ENCODE measurements at regions not wholly inside any gene's neighbourhood (a gene's known extent, or its start where the extent isn't known, plus 50 kb on each side); places are given as distances from the start of the nearest gene placed in this dataset.

GRCh38 chr12:89081719-89082369, 270.5 kb downstream of the DUSP6 start:
- Mint-ChIP-seq H3K36me3 (ENCODE audit: low read depth) (no peaks in the 10 kb centered on the region), H3K27ac (peak overlapping the region; percentile 37), H3K27me3 (ENCODE audit: insufficient read depth) (no peaks in the 10 kb centered on the region), H3K4me3 (no peak overlapping the region), H3K4me1 (peaks cover 35% of the 10 kb centered on the region), H3K9me3 (no peaks in the 10 kb centered on the region)
- Histone ChIP-seq H3K36me3 (ENCODE audit: control insufficient read depth, insufficient read depth, low read length) (no peaks in the 10 kb centered on the region), H3K4me1 (ENCODE audit: control insufficient read depth, insufficient read depth, low read length) (peaks cover 7% of the 10 kb centered on the region), H3K27ac (ENCODE audit: low read depth, low read length) (no peak overlapping the region), H3K9ac (ENCODE audit: extremely low read depth, low read length, poor library complexity, severe bottlenecking) (no peak overlapping the region), H3K9me3 (ENCODE audit: control insufficient read depth, low read length) (peaks cover 5% of the 10 kb centered on the region), H3K4me3 (ENCODE audit: low read length) (no peak overlapping the region), H3K27me3 (ENCODE audit: control insufficient read depth, insufficient read depth, low read length, poor library complexity, severe bottlenecking) (no peaks in the 10 kb centered on the region)
- TF ChIP-seq CTCF (conservative IDR thresholded peaks at IDR 0.05), result no peak
- DNase-seq, result no peak
- WGBS, 2 experiments (ENCODE audit: insufficient coverage in 1 of 2, insufficient read length in 1 of 2), result 70 to 82% methylated on average over 1 to 2 of the region's 2 CpGs

GRCh38 chr12:89080793-89081465, 271.4 kb downstream of the DUSP6 start:
- H3K4me3 Mint-ChIP-seq, result no peak overlapping the region
- TF ChIP-seq CTCF (conservative IDR thresholded peaks at IDR 0.05), result no peak
- H3K27me3 Mint-ChIP-seq (ENCODE audit: insufficient read depth), result no peaks in the 10 kb centered on the region
- H3K27ac Mint-ChIP-seq, result peak overlapping the region; percentile 48
- Histone ChIP-seq H3K9ac (ENCODE audit: extremely low read depth, low read length, poor library complexity, severe bottlenecking) (no peak overlapping the region), H3K27me3 (ENCODE audit: control insufficient read depth, insufficient read depth, low read length, poor library complexity, severe bottlenecking) (no peaks in the 10 kb centered on the region), H3K4me1 (ENCODE audit: control insufficient read depth, insufficient read depth, low read length) (peaks cover 2% of the 10 kb centered on the region), H3K4me3 (ENCODE audit: low read length) (no peak overlapping the region), H3K36me3 (ENCODE audit: control insufficient read depth, insufficient read depth, low read length) (no peaks in the 10 kb centered on the region), H3K9me3 (ENCODE audit: control insufficient read depth, low read length) (peaks cover 5% of the 10 kb centered on the region), H3K27ac (ENCODE audit: low read depth, low read length) (no peak overlapping the region)
- no peak for DNase-seq
- no peaks in the 10 kb centered on the region for H3K9me3 Mint-ChIP-seq
- peaks cover 28% of the 10 kb centered on the region for H3K4me1 Mint-ChIP-seq
- no peaks in the 10 kb centered on the region for H3K36me3 Mint-ChIP-seq (ENCODE audit: low read depth)
- 51 to 55% methylated on average over 3 of the region's 3 CpGs for WGBS, 2 experiments (ENCODE audit: insufficient coverage in 1 of 2, insufficient read length in 1 of 2)

DNA sequence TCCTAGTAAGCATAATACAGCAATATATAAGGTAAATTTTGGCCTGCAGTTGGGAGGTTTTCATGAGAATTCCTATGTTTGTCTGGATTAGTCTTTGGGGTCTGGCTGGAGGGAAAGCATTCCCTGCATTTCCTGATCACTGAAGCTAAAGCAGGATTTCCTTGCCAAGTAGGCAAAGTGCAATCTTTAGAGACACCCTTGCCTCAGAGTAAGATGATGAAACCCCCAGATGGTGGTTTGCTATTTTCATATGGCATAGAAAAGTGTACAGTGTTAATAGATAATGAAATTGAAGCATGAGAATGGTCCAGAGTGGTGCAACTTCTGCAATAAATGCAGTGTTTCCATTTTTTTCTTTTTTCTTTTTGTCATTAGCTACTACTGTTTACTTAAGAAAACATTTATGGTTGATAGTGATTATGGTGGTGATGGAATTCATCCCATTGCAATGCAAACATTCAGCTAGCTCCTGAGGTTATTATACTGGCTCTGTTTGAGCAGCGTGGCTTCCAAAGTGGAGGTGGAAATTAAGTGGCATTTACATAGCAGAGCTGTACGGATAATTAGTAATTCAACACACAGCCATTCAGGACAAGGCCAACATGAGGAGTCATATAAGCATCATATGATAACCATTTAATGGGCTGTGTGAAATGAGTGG, 276.3 kb downstream of the DUSP6 start:
- no peak overlapping the region for H3K27ac ChIP-seq (ENCODE audit: low read depth, low read length)
- no peaks in the 10 kb centered on the region for H3K27me3 ChIP-seq (ENCODE audit: control insufficient read depth, insufficient read depth, low read length, poor library complexity, severe bottlenecking)
- 100% methylated on average over 2 of the region's 2 CpGs; no CpG with 5 or more reads in 1 of the 2 experiments for WGBS, 2 experiments (ENCODE audit: insufficient coverage in 1 of 2, insufficient read length in 1 of 2)
- Mint-ChIP-seq H3K9me3 (no peaks in the 10 kb centered on the region), H3K4me1 (peaks cover 11% of the 10 kb centered on the region), H3K27ac (no peak overlapping the region), H3K36me3 (ENCODE audit: low read depth) (no peaks in the 10 kb centered on the region), H3K4me3 (no peak overlapping the region), H3K27me3 (ENCODE audit: insufficient read depth) (no peaks in the 10 kb centered on the region)
- H3K4me3 ChIP-seq (ENCODE audit: low read length), result no peak overlapping the region
- H3K36me3 ChIP-seq (ENCODE audit: control insufficient read depth, insufficient read depth, low read length), result no peaks in the 10 kb centered on the region
- H3K9ac ChIP-seq (ENCODE audit: extremely low read depth, low read length, poor library complexity, severe bottlenecking), result no peak overlapping the region
- H3K4me1 ChIP-seq (ENCODE audit: control insufficient read depth, insufficient read depth, low read length), result peaks cover 2% of the 10 kb centered on the region
- TF ChIP-seq CTCF (conservative IDR thresholded peaks at IDR 0.05), result no peak
- H3K9me3 ChIP-seq (ENCODE audit: control insufficient read depth, low read length), result peaks cover 5% of the 10 kb centered on the region
- DNase-seq, result no peak
